CD4-positive, CD25-positive, alpha-beta regulatory T cell (primary cell): ENCODE measurements at regions not wholly inside any gene's neighbourhood (a gene's known extent, or its start where the extent isn't known, plus 50 kb on each side); places are given as distances from the start of the nearest gene placed in this dataset.

Experiments used
- ATAC-seq, 2 donors: fragments of 150-1000 bp; cut with Tn5 transposase; one replicate each; pipeline ENCODE4 v1.10.0; 2021; ENCODE audit warnings: low read depth in 2 of 2, moderate number of reproducible peaks in 2 of 2, moderate library complexity in 1 of 2
- DNase-seq, 3 donors: peaks; one replicate each; pipeline versions ENCODE4 v3.0.0 to v3.0.0-alpha.2; 2012 to 2022; ENCODE audit warnings: mixed read lengths in 1 of 3
- H3K27ac ChIP-seq: one replicate; pipeline ENCODE4 v1.7.0; 2013; ENCODE audit warnings: mild to moderate bottlenecking, low read length; ENCODE audit not compliant: insufficient read depth, poor library complexity, severe bottlenecking
- H3K27me3 ChIP-seq: one replicate; pipeline ENCODE4 v1.7.0; 2013; ENCODE audit warnings: low read length; ENCODE audit not compliant: control insufficient read depth, insufficient read depth
- H3K36me3 ChIP-seq: one replicate; pipeline ENCODE4 v1.7.0; 2013; ENCODE audit warnings: mild to moderate bottlenecking, low read length, moderate library complexity; ENCODE audit not compliant: control insufficient read depth, insufficient read depth
- H3K4me1 ChIP-seq: 2 replicates; pipeline ENCODE4 v1.7.0; 2013; ENCODE audit warnings: mild to moderate bottlenecking, low read length; ENCODE audit not compliant: insufficient read depth, control insufficient read depth, poor library complexity, severe bottlenecking
- H3K4me3 ChIP-seq: one replicate; pipeline ENCODE4 v1.7.0; 2013; ENCODE audit warnings: low read depth, mild to moderate bottlenecking, low read length, moderate library complexity
- H3K9me3 ChIP-seq, 2 experiments: 1 replicate in 1 of 2; 2 replicates in 1 of 2; pipeline ENCODE4 v1.7.0; 2013; ENCODE audit warnings: low read length in 2 of 2, mild to moderate bottlenecking in 1 of 2, moderate library complexity in 1 of 2; ENCODE audit not compliant: control insufficient read depth in 2 of 2
- H3K27ac Mint-ChIP-seq, 3 donors: one replicate each; pipeline ENCODE4 v1.8.0; 2020 to 2022; ENCODE audit warnings: mild to moderate bottlenecking in 3 of 3, mixed read lengths in 3 of 3, moderate library complexity in 2 of 3
- H3K27me3 Mint-ChIP-seq: one replicate; pipeline ENCODE4 v1.8.0; 2022; ENCODE audit warnings: mild to moderate bottlenecking, mixed read lengths
- H3K36me3 Mint-ChIP-seq: one replicate; pipeline ENCODE4 v1.8.0; 2020; ENCODE audit warnings: mixed read lengths
- H3K4me1 Mint-ChIP-seq, 4 donors: one replicate each; pipeline ENCODE4 v1.8.0; 2020 to 2022; ENCODE audit warnings: mixed read lengths in 4 of 4, mild to moderate bottlenecking in 1 of 4
- H3K4me3 Mint-ChIP-seq, 4 donors: one replicate each; pipeline ENCODE4 v1.8.0; 2020 to 2022; ENCODE audit warnings: mild to moderate bottlenecking in 4 of 4, mixed read lengths in 4 of 4, moderate library complexity in 3 of 4
- H3K9me3 Mint-ChIP-seq, 7 donors: one replicate each; pipeline ENCODE4 v1.8.0; 2020 to 2022; ENCODE audit warnings: mixed read lengths in 7 of 7, mild to moderate bottlenecking in 3 of 7, moderate library complexity in 2 of 7

DNA sequence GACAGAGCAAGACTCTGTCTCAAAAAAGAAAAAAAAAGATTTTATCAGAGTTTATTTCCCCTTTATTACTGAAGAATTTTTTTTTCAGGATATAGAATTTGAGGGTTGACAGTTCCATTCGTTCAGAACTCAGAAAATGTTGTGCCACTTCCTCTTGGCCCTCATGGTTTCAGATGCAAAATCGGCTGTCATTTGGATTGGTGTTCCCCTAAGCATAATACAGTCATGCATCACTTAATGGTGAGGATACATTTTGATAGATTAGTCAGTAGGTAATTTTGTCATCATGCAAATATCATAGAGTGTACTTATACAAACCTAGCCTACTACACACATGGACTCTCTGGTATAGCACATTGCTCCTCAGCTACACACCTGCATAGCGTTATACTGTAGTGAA, 263.9 kb upstream of the RTL1 start:
- H3K36me3 ChIP-seq, result no peaks in the 10 kb centered on the region
- ATAC-seq (no peak), DNase-seq (no peak)
- no peak overlapping the region for H3K4me3 Mint-ChIP-seq
- H3K4me1 ChIP-seq, result no peaks in the 10 kb centered on the region
- no peaks in the 10 kb centered on the region for H3K4me1 Mint-ChIP-seq
- peaks cover 0 to 29% (median 11%) of the 10 kb centered on the region in 7 donors for H3K9me3 Mint-ChIP-seq
- H3K27me3 ChIP-seq, result peaks cover 5% of the 10 kb centered on the region
- peaks cover 0 to 6% of the 10 kb centered on the region in 2 experiments for H3K9me3 ChIP-seq
- no peak overlapping the region for H3K4me3 ChIP-seq
- no peak overlapping the region for H3K27ac Mint-ChIP-seq
- H3K27ac ChIP-seq, result no peak overlapping the region
- peaks cover 4% of the 10 kb centered on the region for H3K27me3 Mint-ChIP-seq
- no peaks in the 10 kb centered on the region for H3K36me3 Mint-ChIP-seq

DNA sequence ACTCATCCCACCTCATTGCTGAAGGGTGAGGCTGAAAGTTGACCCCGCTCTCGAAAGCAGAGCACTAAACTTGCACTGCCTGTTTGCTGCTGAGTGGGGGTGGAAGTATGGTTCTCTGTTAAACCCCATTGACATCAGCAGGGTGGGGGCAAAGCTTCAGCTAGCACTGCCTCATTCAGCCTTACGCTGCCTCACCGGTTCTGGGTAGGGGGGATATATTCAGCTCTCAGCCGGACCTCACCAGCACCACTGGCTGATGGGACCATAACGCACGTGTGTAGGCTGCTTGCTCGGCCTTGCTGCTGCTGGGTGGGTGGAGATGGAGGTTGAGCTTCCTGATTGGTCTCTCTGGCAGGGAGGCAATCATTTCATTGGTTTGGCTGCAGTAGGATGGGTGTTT, 265.7 kb upstream of the RTL1 start:
- H3K36me3 Mint-ChIP-seq, result no peaks in the 10 kb centered on the region
- DNase-seq (no peak), ATAC-seq (no peak)
- Histone ChIP-seq H3K27me3 (peaks cover 5% of the 10 kb centered on the region), H3K4me3 (no peak overlapping the region), H3K4me1 (no peaks in the 10 kb centered on the region), H3K36me3 (no peaks in the 10 kb centered on the region), H3K9me3 (peaks cover 0 to 6% of the 10 kb centered on the region in 2 experiments), H3K27ac (no peak overlapping the region)
- H3K27ac Mint-ChIP-seq, result no peak overlapping the region
- peaks cover 4% of the 10 kb centered on the region for H3K27me3 Mint-ChIP-seq
- H3K9me3 Mint-ChIP-seq, result peaks cover 0 to 29% (median 11%) of the 10 kb centered on the region in 7 donors
- no peak overlapping the region for H3K4me3 Mint-ChIP-seq
- no peaks in the 10 kb centered on the region for H3K4me1 Mint-ChIP-seq

DNA sequence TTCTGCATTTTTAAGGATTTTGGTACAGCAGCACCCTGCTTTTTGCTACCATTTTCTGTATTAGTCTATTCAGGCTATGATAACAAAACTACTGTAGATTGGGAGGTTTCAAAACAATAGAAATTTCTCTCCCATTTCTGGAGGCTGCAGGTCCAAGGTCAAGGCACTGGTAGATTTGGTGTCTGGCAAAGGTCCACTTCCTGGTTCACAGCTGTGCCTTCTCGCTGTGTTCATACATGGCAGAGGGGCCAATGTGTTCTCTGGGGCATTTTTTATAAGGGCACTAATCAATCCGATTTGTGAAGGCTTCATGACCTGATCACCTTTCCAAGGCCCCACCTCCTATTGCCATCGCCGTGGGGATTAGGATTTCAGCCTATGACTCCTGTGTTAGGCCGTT, 268.1 kb upstream of the RTL1 start:
- Mint-ChIP-seq H3K4me1 (no peaks in the 10 kb centered on the region), H3K27ac (no peak overlapping the region), H3K36me3 (no peaks in the 10 kb centered on the region), H3K27me3 (peaks cover 4% of the 10 kb centered on the region), H3K9me3 (peaks cover 0 to 19% (median 5%) of the 10 kb centered on the region in 7 donors), H3K4me3 (no peak overlapping the region)
- ATAC-seq (no peak), DNase-seq (no peak)
- peaks cover 0 to 6% of the 10 kb centered on the region in 2 experiments for H3K9me3 ChIP-seq
- no peaks in the 10 kb centered on the region for H3K4me1 ChIP-seq
- no peak overlapping the region for H3K27ac ChIP-seq
- H3K27me3 ChIP-seq, result peaks cover 5% of the 10 kb centered on the region
- no peak overlapping the region for H3K4me3 ChIP-seq
- H3K36me3 ChIP-seq, result no peaks in the 10 kb centered on the region

DNA sequence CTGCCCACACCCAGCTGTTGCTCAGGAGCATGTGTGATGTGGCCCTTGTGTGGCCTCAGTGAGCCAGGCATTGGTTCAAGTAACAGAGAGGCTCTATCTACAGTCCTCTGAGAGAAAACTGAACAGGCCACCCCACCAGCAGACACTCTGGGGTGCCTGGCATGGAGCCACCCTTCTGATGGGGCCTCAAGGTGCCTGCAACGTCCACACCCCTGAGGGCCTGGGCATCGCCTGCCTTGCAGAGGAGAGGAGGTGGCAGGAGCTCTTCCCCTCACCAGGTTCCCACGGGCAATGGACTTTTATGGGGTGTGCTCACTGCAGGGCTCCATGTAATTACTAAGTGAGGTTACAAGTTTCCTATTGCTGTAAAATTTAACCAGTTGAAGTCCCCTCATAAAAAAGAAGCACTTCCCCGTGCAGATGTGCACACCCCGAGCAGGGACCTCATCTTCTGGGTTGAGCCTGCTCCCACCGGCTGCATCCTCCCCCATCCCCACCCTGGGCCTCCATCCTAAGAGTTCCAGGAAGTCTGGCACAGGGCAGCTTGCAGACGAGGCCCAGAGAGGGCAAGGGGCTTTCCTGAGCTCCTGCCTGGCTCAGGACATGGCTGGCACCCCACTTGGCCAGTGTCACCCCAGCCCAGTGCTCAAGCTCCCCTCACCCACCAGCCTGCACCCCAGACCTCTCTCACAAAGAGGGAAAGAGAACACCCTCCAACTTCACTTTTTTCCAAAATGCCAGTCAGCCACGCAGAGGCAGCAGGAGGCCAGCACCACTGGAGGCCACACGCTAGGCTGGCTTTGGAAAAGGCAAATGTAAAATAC, 270.4 kb upstream of the RTL1 start:
- H3K4me3 Mint-ChIP-seq, result no peak overlapping the region
- DNase-seq, result no peak
- no peak overlapping the region for H3K27ac Mint-ChIP-seq

GRCh38 chr14:101174522-101174838, 271.0 kb upstream of the RTL1 start:
- H3K27ac Mint-ChIP-seq, result no peak overlapping the region
- Histone ChIP-seq H3K4me3 (no peak overlapping the region), H3K27ac (no peak overlapping the region), H3K36me3 (no peaks in the 10 kb centered on the region), H3K4me1 (no peaks in the 10 kb centered on the region), H3K27me3 (no peaks in the 10 kb centered on the region), H3K9me3 (no peaks in the 10 kb centered on the region)
- no peaks in the 10 kb centered on the region for H3K36me3 Mint-ChIP-seq
- peaks cover 0 to 8% (median 3%) of the 10 kb centered on the region in 7 donors for H3K9me3 Mint-ChIP-seq
- H3K4me1 Mint-ChIP-seq, result no peaks in the 10 kb centered on the region
- H3K27me3 Mint-ChIP-seq, result peaks cover 4% of the 10 kb centered on the region
- no peak overlapping the region for H3K4me3 Mint-ChIP-seq
- DNase-seq, result no peak
- no peak for ATAC-seq

More for the DNA sequence above, 270.4 kb upstream of the RTL1 start:
- Mint-ChIP-seq H3K27me3 (peaks cover 4% of the 10 kb centered on the region), H3K36me3 (no peaks in the 10 kb centered on the region), H3K9me3 (peaks cover 0 to 8% (median 3%) of the 10 kb centered on the region in 7 donors), H3K4me1 (no peaks in the 10 kb centered on the region)
- Histone ChIP-seq H3K4me1 (no peaks in the 10 kb centered on the region), H3K36me3 (no peaks in the 10 kb centered on the region), H3K27ac (no peak overlapping the region), H3K4me3 (no peak overlapping the region), H3K9me3 (no peaks in the 10 kb centered on the region), H3K27me3 (no peaks in the 10 kb centered on the region)
- no peak for ATAC-seq

- Mint-ChIP-seq H3K27me3 (peaks cover 4% of the 10 kb centered on the region), H3K36me3 (no peaks in the 10 kb centered on the region), H3K4me1 (no peaks in the 10 kb centered on the region), H3K27ac (no peak overlapping the region), H3K4me3 (no peak overlapping the region), H3K9me3 (peaks cover 0 to 8% (median 3%) of the 10 kb centered on the region in 7 donors)
- no peak overlapping the region for H3K4me3 ChIP-seq
- ATAC-seq, result no peak
- no peak for DNase-seq
- no peak overlapping the region for H3K27ac ChIP-seq
- no peaks in the 10 kb centered on the region for H3K9me3 ChIP-seq
- no peaks in the 10 kb centered on the region for H3K27me3 ChIP-seq
- H3K36me3 ChIP-seq, result no peaks in the 10 kb centered on the region
- no peaks in the 10 kb centered on the region for H3K4me1 ChIP-seq
Measured at GRCh38 chr14:101174980-101175606, 271.6 kb upstream of the RTL1 start.

GRCh38 chr14:101175731-101176534, 272.4 kb upstream of the RTL1 start:
- no peak overlapping the region for H3K27ac ChIP-seq
- ATAC-seq (no peak), DNase-seq (no peak)
- Mint-ChIP-seq H3K36me3 (no peaks in the 10 kb centered on the region), H3K9me3 (peaks cover 0 to 5% (median 3%) of the 10 kb centered on the region in 7 donors), H3K4me1 (no peaks in the 10 kb centered on the region), H3K4me3 (no peak overlapping the region), H3K27ac (no peak overlapping the region), H3K27me3 (peaks cover 4% of the 10 kb centered on the region)
- no peak overlapping the region for H3K4me3 ChIP-seq
- no peaks in the 10 kb centered on the region for H3K27me3 ChIP-seq
- H3K36me3 ChIP-seq, result no peaks in the 10 kb centered on the region
- H3K4me1 ChIP-seq, result no peaks in the 10 kb centered on the region
- no peaks in the 10 kb centered on the region for H3K9me3 ChIP-seq
